ENCODE measurements at regions not wholly inside any gene's neighbourhood (a gene's known extent, or its start where the extent isn't known, plus 50 kb on each side); places are given as distances from the start of the nearest gene placed in this dataset.
"Not testable (repeated sequence)": the region's sequence is repeated elsewhere in the genome, so short reads cannot be mapped to it uniquely, and the experiment has no call there.

DNA sequence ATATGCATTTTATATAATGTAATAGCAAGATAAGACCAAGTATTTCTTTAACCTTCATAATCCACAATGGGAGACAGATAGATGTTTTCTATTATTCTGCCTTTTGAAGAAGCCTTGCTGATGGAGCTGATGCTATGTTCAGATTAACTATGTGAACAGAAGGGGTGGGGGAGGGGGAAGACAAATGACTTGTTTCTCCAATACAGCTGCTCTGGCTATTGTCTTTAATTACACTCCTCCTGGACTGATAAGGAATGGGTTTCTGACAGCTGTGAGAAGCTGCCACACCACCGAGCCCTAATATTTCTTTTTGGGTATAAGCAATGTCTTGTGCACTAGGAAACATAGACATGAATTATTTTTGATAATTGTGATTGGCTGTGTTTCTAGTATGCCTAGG, 62.0 kb downstream of the CAVIN4 start:
- no peak for DNase-seq

- DNase-seq, result no peak
Measured at GRCh38 chr9:100640447-100641050, 62.7 kb downstream of the CAVIN4 start.

- DNase-seq, result no peak
Measured at GRCh38 chr9:100641166-100641565, 63.3 kb downstream of the CAVIN4 start.

GRCh38 chr9:100652850-100653249, 75.0 kb downstream of the CAVIN4 start:
- no peak for DNase-seq

DNA sequence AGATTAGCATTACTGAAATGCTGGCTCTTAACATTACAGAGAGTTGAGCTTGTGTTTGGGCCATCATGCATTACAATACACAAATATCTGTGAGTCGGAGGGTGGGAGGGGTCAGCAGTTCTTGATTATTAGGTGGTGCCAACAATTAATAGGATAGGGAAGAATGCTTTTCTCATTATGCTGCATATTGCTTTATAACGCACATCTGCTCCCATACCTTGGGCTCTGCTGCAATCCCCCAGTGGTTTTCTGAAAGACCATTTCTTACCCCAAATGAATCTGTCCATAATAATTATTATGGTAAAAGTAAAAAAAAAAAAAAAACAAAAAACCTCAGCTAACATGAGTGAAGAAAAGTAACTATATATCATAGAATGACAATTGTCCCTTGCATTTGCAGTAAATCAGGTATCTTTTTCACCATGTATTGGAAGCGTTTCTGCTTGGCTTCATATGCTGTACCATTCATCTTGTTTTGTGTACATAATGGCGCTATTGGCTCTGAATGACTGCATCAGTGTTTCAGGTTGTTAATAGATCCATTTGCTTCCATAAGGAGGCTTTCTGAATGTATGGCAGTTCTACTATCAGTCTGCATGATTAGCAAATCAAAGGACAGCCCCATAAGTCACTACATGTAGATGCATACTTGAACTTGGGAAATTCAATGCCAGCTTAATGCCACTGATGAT, 75.9 kb downstream of the CAVIN4 start:
- DNase-seq, result no peak

DNA sequence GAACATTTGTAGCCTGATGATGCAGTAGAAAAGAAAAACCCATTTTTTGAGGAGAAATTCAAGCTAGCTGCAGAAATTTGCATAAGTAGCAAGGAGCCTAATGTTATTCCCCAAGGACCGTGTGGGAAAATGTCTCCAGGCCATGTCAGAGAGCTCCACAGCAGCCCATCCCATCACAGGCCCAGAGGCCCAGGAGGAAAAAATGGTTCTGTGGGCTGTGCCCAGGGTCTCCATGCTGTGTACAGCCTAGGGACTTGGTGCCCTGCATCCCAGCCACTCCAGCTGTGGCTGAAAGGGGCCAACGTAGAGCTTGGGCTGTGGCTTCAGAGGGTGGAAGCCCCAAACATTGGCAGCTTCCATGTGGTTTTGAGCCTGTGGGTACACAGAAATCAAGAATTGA, 79.0 kb downstream of the CAVIN4 start:
- not testable (repeated sequence) for DNase-seq

DNA sequence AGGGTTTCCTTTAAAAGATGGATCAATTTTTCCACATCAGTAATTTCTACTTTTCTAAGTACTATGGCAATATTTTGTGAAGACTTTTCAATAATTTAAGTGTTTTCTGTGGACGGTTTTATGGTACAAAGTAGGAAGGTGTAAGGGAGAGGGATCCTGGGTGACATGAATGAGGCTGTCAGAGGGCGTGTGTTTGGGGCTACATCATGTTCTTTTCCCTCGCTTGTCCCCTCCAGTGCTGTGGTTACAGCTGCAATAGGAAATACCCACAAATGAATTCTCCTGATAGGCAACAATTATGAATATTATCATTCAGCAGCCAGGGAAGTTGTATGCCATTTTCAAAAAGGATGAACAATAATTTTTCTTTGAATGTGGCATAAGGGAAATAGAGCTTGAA, 83.8 kb downstream of the CAVIN4 start:
- no peak for DNase-seq

DNA sequence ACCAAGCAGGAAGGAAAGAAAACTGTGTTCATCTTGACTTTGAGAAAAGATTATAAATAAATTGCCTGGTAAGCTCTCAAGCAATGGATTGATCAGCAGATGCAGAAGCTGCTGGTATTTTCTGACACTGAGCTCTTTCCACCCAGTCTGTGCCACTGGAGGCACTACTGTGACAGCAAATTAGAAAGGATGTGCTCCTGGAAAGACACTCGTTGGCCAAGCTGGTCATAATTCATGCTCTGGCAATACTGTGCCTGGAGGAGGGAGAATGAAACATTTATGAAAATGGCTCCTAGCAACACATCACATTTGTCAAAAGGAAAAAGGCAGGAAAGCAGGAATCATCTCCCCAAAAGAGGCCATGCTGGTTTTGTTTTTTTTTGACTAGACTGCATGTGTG, 84.2 kb downstream of the CAVIN4 start:
- no peak for DNase-seq

- no peak for DNase-seq
Measured at GRCh38 chr9:100667448-100667847, 89.6 kb downstream of the CAVIN4 start.

DNA sequence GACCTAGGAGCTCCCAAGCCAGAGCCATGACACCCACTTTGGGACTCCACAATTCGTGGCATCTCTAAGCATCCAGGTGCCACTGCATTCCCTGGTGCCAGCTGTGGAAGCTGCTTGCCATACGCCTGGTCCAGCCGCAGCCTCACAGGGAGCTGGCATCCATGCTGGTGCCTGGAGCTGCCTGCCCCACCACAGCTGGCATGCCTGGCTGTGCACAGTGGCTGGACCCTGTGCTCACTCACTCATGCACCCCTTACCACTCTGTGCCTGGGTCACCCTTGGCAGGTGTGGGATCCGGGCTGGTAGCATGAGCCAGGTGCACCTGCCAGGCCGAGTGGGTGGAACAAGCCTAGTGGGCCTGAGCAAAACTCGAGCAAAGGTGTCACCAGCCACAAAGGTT, 90.1 kb downstream of the CAVIN4 start:
- no peak for DNase-seq

DNA sequence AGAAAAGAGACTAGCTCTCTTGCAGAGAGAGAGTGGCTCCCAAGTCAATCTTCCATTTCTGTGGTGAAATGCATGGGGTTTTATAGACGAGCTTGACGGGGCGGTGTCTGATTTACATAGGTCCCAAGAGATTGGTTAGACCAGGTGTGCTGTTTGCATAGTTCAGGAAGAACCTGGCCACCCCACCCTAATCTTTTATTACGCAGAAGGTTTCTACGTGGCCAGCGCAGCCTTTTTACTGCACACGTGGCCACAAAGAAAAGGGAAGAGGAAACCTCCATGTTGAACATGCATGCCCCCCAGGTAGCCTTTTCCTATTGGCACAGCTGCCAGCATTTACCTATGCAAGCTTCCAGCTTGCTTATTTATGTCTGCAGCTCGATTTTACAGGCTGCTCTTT, 92.1 kb downstream of the CAVIN4 start:
- DNase-seq, result no peak

DNA sequence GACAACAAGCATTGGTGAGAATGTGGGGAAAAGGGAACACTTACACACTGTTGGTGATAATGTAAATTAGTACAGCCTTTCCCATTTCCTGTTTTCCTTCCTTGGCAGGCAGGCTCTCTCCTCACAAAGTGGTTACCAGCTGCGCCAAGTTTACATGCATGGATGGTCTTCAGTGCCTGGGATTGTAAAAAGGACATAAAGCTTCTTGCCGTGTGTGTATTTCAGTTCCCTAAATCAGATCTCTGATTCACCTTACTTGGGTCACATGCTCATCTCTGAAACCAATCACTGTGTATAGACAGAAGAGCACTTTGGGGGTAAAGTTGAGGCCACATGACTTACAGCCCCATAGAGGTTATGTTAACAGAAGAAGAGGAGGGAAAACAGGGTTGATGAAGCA, 92.8 kb downstream of the CAVIN4 start:
- DNase-seq, result no peak

- no peak for DNase-seq
Measured at GRCh38 chr9:100671898-100672297, 94.0 kb downstream of the CAVIN4 start.

GRCh38 chr9:100673249-100673648, 95.4 kb downstream of the CAVIN4 start:
- no peak for DNase-seq

DNA sequence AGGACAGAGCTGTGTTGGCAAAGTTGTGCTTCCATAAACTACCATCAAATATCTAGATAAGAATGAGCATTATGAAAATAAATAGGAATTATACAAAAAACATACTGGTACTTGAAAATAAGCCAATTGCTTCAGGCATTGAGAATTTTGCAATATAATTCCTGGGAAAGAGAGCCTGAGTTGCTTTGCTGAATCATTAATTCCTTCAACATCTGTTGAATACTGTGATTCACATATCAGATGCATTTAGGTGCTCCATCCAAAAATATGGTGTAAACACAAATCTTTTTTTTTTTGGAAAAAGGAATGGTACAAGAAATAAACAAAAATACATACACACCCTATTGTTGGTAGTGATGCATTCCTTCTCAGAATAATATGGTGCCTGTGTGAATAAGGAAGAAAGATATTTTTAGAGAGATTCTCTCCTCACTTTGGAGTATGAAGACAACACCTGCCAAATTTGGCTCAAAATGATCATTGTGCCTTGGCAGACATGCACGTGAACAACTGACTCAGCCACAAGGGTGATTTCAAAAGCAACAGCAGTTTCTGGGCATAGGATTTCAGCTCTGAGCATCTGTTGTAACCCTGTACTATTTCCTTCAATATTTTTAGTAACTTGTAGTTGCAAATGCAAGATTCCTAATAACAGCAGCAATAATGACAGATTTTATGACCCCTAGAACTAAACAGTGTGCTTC, 96.7 kb downstream of the CAVIN4 start:
- DNase-seq, result no peak

GRCh38 chr9:100679834-100680233, 102.0 kb downstream of the CAVIN4 start:
- no peak for DNase-seq

DNA sequence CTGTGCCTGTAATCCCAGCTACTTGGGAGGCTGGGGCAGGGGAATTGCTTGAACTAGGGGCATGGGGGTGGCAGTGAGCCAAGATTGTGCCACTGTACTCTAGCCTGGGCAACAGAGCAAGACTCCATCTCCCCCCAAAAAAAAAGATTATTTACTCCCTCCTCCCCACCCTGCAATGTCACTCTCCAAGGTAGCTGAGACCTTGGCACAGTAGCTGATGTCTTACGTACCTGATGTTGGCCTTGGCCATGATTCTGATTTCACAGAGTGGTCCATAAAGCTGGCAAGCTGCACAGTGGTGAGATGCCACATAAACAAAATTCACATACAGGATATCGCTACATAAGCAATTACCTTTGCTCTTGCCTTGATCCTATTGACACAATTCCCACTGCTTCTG, 108.5 kb downstream of the CAVIN4 start:
- no peak for DNase-seq

DNA sequence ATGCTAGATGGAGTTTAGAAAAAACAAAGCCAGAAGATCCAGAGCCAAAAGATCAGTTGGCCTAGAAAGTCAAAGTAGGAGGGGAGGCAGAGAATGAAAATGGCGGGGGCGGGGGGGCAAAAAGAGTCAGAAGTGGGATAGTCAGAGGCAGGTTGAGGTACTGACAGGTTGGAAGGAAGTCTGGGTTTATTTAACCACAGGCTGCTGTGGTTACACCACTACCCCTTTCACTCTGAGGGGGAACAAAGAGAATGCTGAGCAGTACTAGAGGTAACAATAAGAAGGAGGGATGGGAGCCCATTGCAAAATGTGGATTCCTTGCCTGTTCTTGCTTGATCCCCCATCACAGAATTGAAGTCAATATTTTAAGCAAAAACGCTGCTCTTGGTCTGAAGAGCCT, 111.8 kb downstream of the CAVIN4 start:
- no peak for DNase-seq

DNA sequence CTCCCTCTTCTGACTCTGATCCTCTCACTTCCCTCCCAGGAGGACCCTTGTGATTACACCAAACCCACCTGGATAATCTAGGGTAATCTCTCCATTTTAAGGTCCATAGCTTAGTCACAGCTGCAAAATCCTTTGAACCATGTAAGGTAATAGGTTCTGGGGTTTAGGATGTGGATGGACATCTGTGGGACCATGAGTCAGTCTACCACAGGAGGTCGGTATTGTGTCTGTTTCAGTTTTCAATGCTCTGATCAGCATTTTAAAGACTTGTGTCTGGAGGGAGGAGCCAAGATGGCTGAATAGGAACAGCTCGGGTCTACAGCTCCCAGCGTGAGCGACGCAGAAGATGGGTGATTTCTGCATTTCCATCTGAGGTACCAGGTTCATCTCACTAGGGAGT, 112.6 kb downstream of the CAVIN4 start:
- no peak for DNase-seq

- no peak for DNase-seq
Measured at GRCh38 chr9:100697339-100697738, 119.5 kb downstream of the CAVIN4 start.

GRCh38 chr9:100698945-100699344, 121.1 kb downstream of the CAVIN4 start:
- DNase-seq, result no peak

GRCh38 chr9:100699668-100700067, 121.8 kb downstream of the CAVIN4 start:
- DNase-seq, result no peak

GRCh38 chr9:100700689-100701318, 122.9 kb downstream of the CAVIN4 start:
- DNase-seq, result no peak
